ENCODE measurements at regions not wholly inside any gene's neighbourhood (a gene's known extent, or its start where the extent isn't known, plus 50 kb on each side); places are given as distances from the start of the nearest gene placed in this dataset.

- no peaks in the 10 kb centered on the region for H3K9me3 ChIP-seq (ENCODE audit: control insufficient read depth in 4 of 4, low read length in 3 of 4)
- no peak for DNase-seq (ENCODE audit: low spot score)
- 60% methylated on average over 6 of the region's 6 CpGs for WGBS
- no peaks in the 10 kb centered on the region for H3K27me3 ChIP-seq (ENCODE audit: control insufficient read depth in 4 of 4, insufficient read depth in 4 of 4, low read length in 3 of 4)
- no peak overlapping the region for H3K27ac ChIP-seq (ENCODE audit: low read depth in 1 of 2, low read length in 2 of 2)
- TF ChIP-seq TAF1 (conservative IDR thresholded peaks at IDR 0.05) (no peak), RXRA (IDR thresholded peaks at IDR 0.05) (no peak), RAD21 (IDR thresholded peaks at IDR 0.05) (no peak), YY1 (IDR thresholded peaks at IDR 0.05) (no peak)
- H3K9ac ChIP-seq (ENCODE audit: low read depth in 1 of 2, low read length in 2 of 2) = no peak overlapping the region
- no peaks in the 10 kb centered on the region for H3K36me3 ChIP-seq (ENCODE audit: control insufficient read depth in 4 of 4, insufficient read depth in 3 of 4, low read depth in 1 of 4, low read length in 3 of 4)
- no peaks in the 10 kb centered on the region for H3K4me1 ChIP-seq (ENCODE audit: control insufficient read depth in 4 of 4, insufficient read depth in 4 of 4, low read length in 3 of 4)
- no peak overlapping the region for H3K4me3 ChIP-seq (ENCODE audit: low read depth in 1 of 3, low read length in 3 of 3)
Measured at GRCh38 chr11:111019451-111019850, 226.1 kb upstream of the POU2AF2 start.

DNA sequence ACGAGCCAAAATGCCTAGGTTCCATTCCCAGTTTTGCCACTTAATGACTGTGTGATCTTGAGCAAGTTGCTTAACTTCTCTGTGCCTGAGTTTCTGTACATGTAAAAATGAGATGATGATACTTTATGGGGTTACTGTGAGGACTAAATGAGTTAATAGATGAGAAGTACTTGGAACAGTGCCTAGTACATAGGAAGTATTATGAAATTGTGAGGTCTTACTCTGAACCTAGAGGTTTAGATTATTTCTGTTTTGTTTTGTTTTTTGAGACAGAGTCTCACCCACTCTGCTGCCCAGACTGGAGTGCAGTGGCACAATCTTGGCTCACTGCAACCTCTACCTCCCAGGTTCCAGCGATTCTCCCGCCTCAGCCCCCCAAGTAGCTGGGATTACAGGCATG, 227.0 kb upstream of the POU2AF2 start:
- Histone ChIP-seq H3K4me1 (ENCODE audit: control insufficient read depth in 4 of 4, insufficient read depth in 4 of 4, low read length in 3 of 4) (no peaks in the 10 kb centered on the region), H3K4me3 (ENCODE audit: low read depth in 1 of 3, low read length in 3 of 3) (no peak overlapping the region), H3K9me3 (ENCODE audit: control insufficient read depth in 4 of 4, low read length in 3 of 4) (no peaks in the 10 kb centered on the region), H3K36me3 (ENCODE audit: control insufficient read depth in 4 of 4, insufficient read depth in 3 of 4, low read depth in 1 of 4, low read length in 3 of 4) (no peaks in the 10 kb centered on the region), H3K27ac (ENCODE audit: low read depth in 1 of 2, low read length in 2 of 2) (no peak overlapping the region), H3K9ac (ENCODE audit: low read depth in 1 of 2, low read length in 2 of 2) (no peak overlapping the region), H3K27me3 (ENCODE audit: control insufficient read depth in 4 of 4, insufficient read depth in 4 of 4, low read length in 3 of 4) (no peaks in the 10 kb centered on the region)
- WGBS = 80% methylated on average over 3 of the region's 3 CpGs
- DNase-seq (ENCODE audit: low spot score) = no peak
- no peak for TF ChIP-seq TAF1 (conservative IDR thresholded peaks at IDR 0.05)
- TF ChIP-seq HNF4A (conservative IDR thresholded peaks at IDR 0.05) = no peak
- no peak for TF ChIP-seq RAD21 (IDR thresholded peaks at IDR 0.05)
- TF ChIP-seq, protein P1, sequence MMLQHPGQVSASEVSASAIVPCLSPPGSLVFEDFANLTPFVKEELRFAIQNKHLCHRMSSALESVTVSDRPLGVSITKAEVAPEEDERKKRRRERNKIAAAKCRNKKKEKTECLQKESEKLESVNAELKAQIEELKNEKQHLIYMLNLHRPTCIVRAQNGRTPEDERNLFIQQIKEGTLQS (IDR thresholded peaks at IDR 0.05) = no peak
- TF ChIP-seq HNF4G (IDR thresholded peaks at IDR 0.05) = no peak
- TF ChIP-seq, protein P2, sequence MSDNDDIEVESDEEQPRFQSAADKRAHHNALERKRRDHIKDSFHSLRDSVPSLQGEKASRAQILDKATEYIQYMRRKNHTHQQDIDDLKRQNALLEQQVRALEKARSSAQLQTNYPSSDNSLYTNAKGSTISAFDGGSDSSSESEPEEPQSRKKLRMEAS (IDR thresholded peaks at IDR 0.05) = no peak
- no peak for TF ChIP-seq RXRA (IDR thresholded peaks at IDR 0.05)
- TF ChIP-seq NR2F2 (IDR thresholded peaks at IDR 0.05) = no peak
- no peak for TF ChIP-seq GABPA (IDR thresholded peaks at IDR 0.05 in 1 of 2, conservative IDR thresholded peaks at IDR 0.05 in 1 of 2)
- TF ChIP-seq ZBTB33 (IDR thresholded peaks at IDR 0.05) = no peak
- no peak for TF ChIP-seq CTCF (IDR thresholded peaks at IDR 0.05; ENCODE audit: low read depth, low read length, missing input control)
- TF ChIP-seq SP1 (IDR thresholded peaks at IDR 0.05) = no peak
- TF ChIP-seq FOXA1 (IDR thresholded peaks at IDR 0.05) = no peak
- TF ChIP-seq, protein P3, sequence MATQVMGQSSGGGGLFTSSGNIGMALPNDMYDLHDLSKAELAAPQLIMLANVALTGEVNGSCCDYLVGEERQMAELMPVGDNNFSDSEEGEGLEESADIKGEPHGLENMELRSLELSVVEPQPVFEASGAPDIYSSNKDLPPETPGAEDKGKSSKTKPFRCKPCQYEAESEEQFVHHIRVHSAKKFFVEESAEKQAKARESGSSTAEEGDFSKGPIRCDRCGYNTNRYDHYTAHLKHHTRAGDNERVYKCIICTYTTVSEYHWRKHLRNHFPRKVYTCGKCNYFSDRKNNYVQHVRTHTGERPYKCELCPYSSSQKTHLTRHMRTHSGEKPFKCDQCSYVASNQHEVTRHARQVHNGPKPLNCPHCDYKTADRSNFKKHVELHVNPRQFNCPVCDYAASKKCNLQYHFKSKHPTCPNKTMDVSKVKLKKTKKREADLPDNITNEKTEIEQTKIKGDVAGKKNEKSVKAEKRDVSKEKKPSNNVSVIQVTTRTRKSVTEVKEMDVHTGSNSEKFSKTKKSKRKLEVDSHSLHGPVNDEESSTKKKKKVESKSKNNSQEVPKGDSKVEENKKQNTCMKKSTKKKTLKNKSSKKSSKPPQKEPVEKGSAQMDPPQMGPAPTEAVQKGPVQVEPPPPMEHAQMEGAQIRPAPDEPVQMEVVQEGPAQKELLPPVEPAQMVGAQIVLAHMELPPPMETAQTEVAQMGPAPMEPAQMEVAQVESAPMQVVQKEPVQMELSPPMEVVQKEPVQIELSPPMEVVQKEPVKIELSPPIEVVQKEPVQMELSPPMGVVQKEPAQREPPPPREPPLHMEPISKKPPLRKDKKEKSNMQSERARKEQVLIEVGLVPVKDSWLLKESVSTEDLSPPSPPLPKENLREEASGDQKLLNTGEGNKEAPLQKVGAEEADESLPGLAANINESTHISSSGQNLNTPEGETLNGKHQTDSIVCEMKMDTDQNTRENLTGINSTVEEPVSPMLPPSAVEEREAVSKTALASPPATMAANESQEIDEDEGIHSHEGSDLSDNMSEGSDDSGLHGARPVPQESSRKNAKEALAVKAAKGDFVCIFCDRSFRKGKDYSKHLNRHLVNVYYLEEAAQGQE (IDR thresholded peaks at IDR 0.05) = no peak
- TF ChIP-seq FOXA2 (IDR thresholded peaks at IDR 0.05) = no peak
- no peak for TF ChIP-seq EGR1 (IDR thresholded peaks at IDR 0.05; ENCODE audit: low read depth in 2 of 2)
